H1 (cell line): ENCODE measurements at regions not wholly inside any gene's neighbourhood (a gene's known extent, or its start where the extent isn't known, plus 50 kb on each side); places are given as distances from the start of the nearest gene placed in this dataset.

Source experiments
- BACH1 ChIP-seq: IDR thresholded peaks from 2 replicates; pipeline ENCODE4 v1.6.1; 2012; ENCODE audit warnings: low read length, improper control_type of control experiment
- CEBPB ChIP-seq: IDR thresholded peaks from 2 replicates; pipeline ENCODE4 v1.6.1; 2012; ENCODE audit warnings: low read depth, low read length
- CTCF ChIP-seq, 3 experiments: IDR thresholded peaks; 1 replicate in 2 of 3; 2 replicates in 1 of 3; pipeline versions ENCODE4 v1.5.1 to v1.6.1; 2011; ENCODE audit warnings: low read length in 3 of 3, mild to moderate bottlenecking in 3 of 3, inconsistent platforms in 2 of 3, low read depth in 1 of 3, moderate library complexity in 1 of 3; ENCODE audit not compliant: insufficient read depth in 1 of 3; ENCODE audit errors: control extremely low read depth in 1 of 3
- EP300 ChIP-seq, 2 experiments: IDR thresholded peaks; 1 replicate in 1 of 2; 2 replicates in 1 of 2; pipeline ENCODE4 v1.6.1; 2011 to 2012; ENCODE audit warnings: low read depth in 2 of 2, low read length in 2 of 2, mild to moderate bottlenecking in 2 of 2, borderline replicate concordance in 1 of 2, inconsistent platforms in 1 of 2, moderate library complexity in 1 of 2
- GABPA ChIP-seq: IDR thresholded peaks from 2 replicates; pipeline ENCODE4 v1.6.1; 2011; ENCODE audit warnings: mild to moderate bottlenecking, low read length, moderate library complexity, borderline replicate concordance; ENCODE audit not compliant: insufficient read depth
- HDAC2 ChIP-seq, 2 experiments: fragments of 300-600 bp in 1 of 2; sonication (generic) in 1 of 2; IDR thresholded peaks; 2 replicates each; pipeline ENCODE4 v1.6.1; 2011 to 2012; ENCODE audit warnings: low read depth in 2 of 2, low read length in 2 of 2, mild to moderate bottlenecking in 2 of 2, moderate library complexity in 2 of 2, borderline replicate concordance in 1 of 2, inconsistent platforms in 1 of 2
- KDM4A ChIP-seq: IDR thresholded peaks from one replicate; pipeline ENCODE4 v1.7.1; 2012; ENCODE audit warnings: low read depth, mild to moderate bottlenecking, moderate library complexity, low read length, inconsistent platforms; ENCODE audit not compliant: severe bottlenecking
- MAX ChIP-seq: IDR thresholded peaks from 2 replicates; pipeline ENCODE4 v1.6.1; 2012; ENCODE audit warnings: inconsistent platforms
- POLR2AphosphoS5 ChIP-seq: IDR thresholded peaks from 2 replicates; pipeline ENCODE4 v1.6.1; 2011; ENCODE audit warnings: low read depth, low read length
- POU5F1 ChIP-seq: IDR thresholded peaks from 2 replicates; pipeline ENCODE4 v1.6.1; 2011; ENCODE audit warnings: low read depth, mild to moderate bottlenecking, low read length, moderate library complexity

- TF ChIP-seq BACH1 (no peak), KDM4A (no peak), CTCF (IDR thresholded peaks at IDR 0.05; ENCODE audit: control extremely low read depth in 1 of 3, insufficient read depth in 1 of 3, low read depth in 1 of 3, low read length in 3 of 3) (no peak), HDAC2 (IDR thresholded peaks at IDR 0.05; ENCODE audit: borderline replicate concordance in 1 of 2, low read depth in 2 of 2, low read length in 2 of 2) (no peak), CEBPB (no peak), EP300 (IDR thresholded peaks at IDR 0.05; ENCODE audit: borderline replicate concordance in 1 of 2, low read depth in 2 of 2, low read length in 2 of 2) (no peak), POU5F1 (no peak), MAX (no peak), POLR2AphosphoS5 (no peak), GABPA (no peak)
Measured at GRCh38 chr14:86604561-86604960, 1074.6 kb downstream of the FLRT2 start.
